CD4-positive, CD25-positive, alpha-beta regulatory T cell (primary cell): ENCODE measurements at regions not wholly inside any gene's neighbourhood (a gene's known extent, or its start where the extent isn't known, plus 50 kb on each side); places are given as distances from the start of the nearest gene placed in this dataset.

Source experiments
- ATAC-seq, 2 donors: fragments of 150-1000 bp; cut with Tn5 transposase; one replicate each; pipeline ENCODE4 v1.10.0; 2021; ENCODE audit warnings: low read depth in 2 of 2, moderate number of reproducible peaks in 2 of 2, moderate library complexity in 1 of 2
- DNase-seq, 3 donors: peaks; one replicate each; pipeline versions ENCODE4 v3.0.0 to v3.0.0-alpha.2; 2012 to 2022; ENCODE audit warnings: mixed read lengths in 1 of 3
- H3K27ac ChIP-seq: one replicate; pipeline ENCODE4 v1.7.0; 2013; ENCODE audit warnings: mild to moderate bottlenecking, low read length; ENCODE audit not compliant: insufficient read depth, poor library complexity, severe bottlenecking
- H3K27me3 ChIP-seq: one replicate; pipeline ENCODE4 v1.7.0; 2013; ENCODE audit warnings: low read length; ENCODE audit not compliant: control insufficient read depth, insufficient read depth
- H3K36me3 ChIP-seq: one replicate; pipeline ENCODE4 v1.7.0; 2013; ENCODE audit warnings: mild to moderate bottlenecking, low read length, moderate library complexity; ENCODE audit not compliant: control insufficient read depth, insufficient read depth
- H3K4me1 ChIP-seq: 2 replicates; pipeline ENCODE4 v1.7.0; 2013; ENCODE audit warnings: mild to moderate bottlenecking, low read length; ENCODE audit not compliant: insufficient read depth, control insufficient read depth, poor library complexity, severe bottlenecking
- H3K4me3 ChIP-seq: one replicate; pipeline ENCODE4 v1.7.0; 2013; ENCODE audit warnings: low read depth, mild to moderate bottlenecking, low read length, moderate library complexity
- H3K9me3 ChIP-seq, 2 experiments: 1 replicate in 1 of 2; 2 replicates in 1 of 2; pipeline ENCODE4 v1.7.0; 2013; ENCODE audit warnings: low read length in 2 of 2, mild to moderate bottlenecking in 1 of 2, moderate library complexity in 1 of 2; ENCODE audit not compliant: control insufficient read depth in 2 of 2
- H3K27ac Mint-ChIP-seq, 3 donors: one replicate each; pipeline ENCODE4 v1.8.0; 2020 to 2022; ENCODE audit warnings: mild to moderate bottlenecking in 3 of 3, mixed read lengths in 3 of 3, moderate library complexity in 2 of 3
- H3K27me3 Mint-ChIP-seq: one replicate; pipeline ENCODE4 v1.8.0; 2022; ENCODE audit warnings: mild to moderate bottlenecking, mixed read lengths
- H3K36me3 Mint-ChIP-seq: one replicate; pipeline ENCODE4 v1.8.0; 2020; ENCODE audit warnings: mixed read lengths
- H3K4me1 Mint-ChIP-seq, 4 donors: one replicate each; pipeline ENCODE4 v1.8.0; 2020 to 2022; ENCODE audit warnings: mixed read lengths in 4 of 4, mild to moderate bottlenecking in 1 of 4
- H3K4me3 Mint-ChIP-seq, 4 donors: one replicate each; pipeline ENCODE4 v1.8.0; 2020 to 2022; ENCODE audit warnings: mild to moderate bottlenecking in 4 of 4, mixed read lengths in 4 of 4, moderate library complexity in 3 of 4
- H3K9me3 Mint-ChIP-seq, 7 donors: one replicate each; pipeline ENCODE4 v1.8.0; 2020 to 2022; ENCODE audit warnings: mixed read lengths in 7 of 7, mild to moderate bottlenecking in 3 of 7, moderate library complexity in 2 of 7

- DNase-seq (no peak), ATAC-seq (no peak)
- H3K4me1 Mint-ChIP-seq: no peaks in the 10 kb centered on the region
- H3K9me3 Mint-ChIP-seq: peaks cover 0 to 6% (median 2%) of the 10 kb centered on the region in 7 donors
- H3K27ac ChIP-seq: no peak overlapping the region
- no peak overlapping the region for H3K27ac Mint-ChIP-seq
- no peaks in the 10 kb centered on the region for H3K27me3 Mint-ChIP-seq
- no peaks in the 10 kb centered on the region for H3K27me3 ChIP-seq
- H3K4me3 ChIP-seq: no peak overlapping the region
- H3K4me3 Mint-ChIP-seq: no peak overlapping the region
- H3K36me3 Mint-ChIP-seq: no peaks in the 10 kb centered on the region
- H3K36me3 ChIP-seq: no peaks in the 10 kb centered on the region
- no peaks in the 10 kb centered on the region for H3K4me1 ChIP-seq
- no peaks in the 10 kb centered on the region for H3K9me3 ChIP-seq
Measured at GRCh38 chr2:13542642-13543041, 825.9 kb downstream of the TRIB2 start.

- no peaks in the 10 kb centered on the region for H3K36me3 ChIP-seq
- no peak overlapping the region for H3K4me3 Mint-ChIP-seq
- no peaks in the 10 kb centered on the region for H3K27me3 ChIP-seq
- no peak overlapping the region for H3K27ac Mint-ChIP-seq
- peaks cover 0 to 6% (median 0%) of the 10 kb centered on the region in 7 donors for H3K9me3 Mint-ChIP-seq
- H3K27ac ChIP-seq: no peak overlapping the region
- no peaks in the 10 kb centered on the region for H3K4me1 Mint-ChIP-seq
- no peak for ATAC-seq
- H3K9me3 ChIP-seq: no peaks in the 10 kb centered on the region
- H3K27me3 Mint-ChIP-seq: no peaks in the 10 kb centered on the region
- DNase-seq: no peak
- H3K4me3 ChIP-seq: no peak overlapping the region
- no peaks in the 10 kb centered on the region for H3K4me1 ChIP-seq
- H3K36me3 Mint-ChIP-seq: no peaks in the 10 kb centered on the region
Measured at GRCh38 chr2:13543550-13543949, 826.8 kb downstream of the TRIB2 start.

- no peak for ATAC-seq
- H3K4me1 ChIP-seq: no peaks in the 10 kb centered on the region
- no peaks in the 10 kb centered on the region for H3K27me3 ChIP-seq
- no peaks in the 10 kb centered on the region for H3K4me1 Mint-ChIP-seq
- no peak overlapping the region for H3K27ac Mint-ChIP-seq
- no peaks in the 10 kb centered on the region for H3K36me3 ChIP-seq
- H3K4me3 ChIP-seq: no peak overlapping the region
- H3K9me3 ChIP-seq: no peaks in the 10 kb centered on the region
- peaks cover 0 to 2% (median 0%) of the 10 kb centered on the region in 7 donors for H3K9me3 Mint-ChIP-seq
- DNase-seq: no peak
- H3K36me3 Mint-ChIP-seq: no peaks in the 10 kb centered on the region
- H3K27ac ChIP-seq: no peak overlapping the region
- no peaks in the 10 kb centered on the region for H3K27me3 Mint-ChIP-seq
- H3K4me3 Mint-ChIP-seq: no peak overlapping the region
Measured at GRCh38 chr2:13545320-13545719, 828.6 kb downstream of the TRIB2 start.

GRCh38 chr2:13546131-13546530 lies 829.4 kb downstream of the TRIB2 start:
- H3K36me3 ChIP-seq: no peaks in the 10 kb centered on the region
- no peak for ATAC-seq
- H3K27me3 Mint-ChIP-seq: no peaks in the 10 kb centered on the region
- no peak overlapping the region for H3K27ac ChIP-seq
- H3K9me3 ChIP-seq: no peaks in the 10 kb centered on the region
- H3K9me3 Mint-ChIP-seq: peaks cover 0 to 2% (median 0%) of the 10 kb centered on the region in 7 donors
- no peak for DNase-seq
- H3K4me3 Mint-ChIP-seq: no peak overlapping the region
- no peaks in the 10 kb centered on the region for H3K4me1 Mint-ChIP-seq
- no peaks in the 10 kb centered on the region for H3K36me3 Mint-ChIP-seq
- H3K4me3 ChIP-seq: no peak overlapping the region
- no peak overlapping the region for H3K27ac Mint-ChIP-seq
- H3K27me3 ChIP-seq: no peaks in the 10 kb centered on the region
- no peaks in the 10 kb centered on the region for H3K4me1 ChIP-seq

- Mint-ChIP-seq H3K4me3 (no peak overlapping the region), H3K36me3 (no peaks in the 10 kb centered on the region), H3K27ac (no peak overlapping the region), H3K27me3 (no peaks in the 10 kb centered on the region), H3K4me1 (no peaks in the 10 kb centered on the region), H3K9me3 (peaks cover 0 to 6% (median 3%) of the 10 kb centered on the region in 7 donors)
- no peak for DNase-seq
- ATAC-seq: no peak
- H3K36me3 ChIP-seq: no peaks in the 10 kb centered on the region
- H3K4me3 ChIP-seq: no peak overlapping the region
- H3K4me1 ChIP-seq: no peaks in the 10 kb centered on the region
- H3K9me3 ChIP-seq: no peaks in the 10 kb centered on the region
- no peaks in the 10 kb centered on the region for H3K27me3 ChIP-seq
- no peak overlapping the region for H3K27ac ChIP-seq
Measured at GRCh38 chr2:13550285-13551231, 833.8 kb downstream of the TRIB2 start.

- no peak for ATAC-seq
- Mint-ChIP-seq H3K27me3 (no peaks in the 10 kb centered on the region), H3K27ac (no peak overlapping the region)
Measured at GRCh38 chr2:13558368-13558767, 841.6 kb downstream of the TRIB2 start.

GRCh38 chr2:13560322-13560721 lies 843.6 kb downstream of the TRIB2 start:
- H3K9me3 Mint-ChIP-seq: peaks cover 0 to 11% (median 1%) of the 10 kb centered on the region in 7 donors
- ATAC-seq (no peak), DNase-seq (no peak)
- H3K27me3 Mint-ChIP-seq: no peaks in the 10 kb centered on the region
- Histone ChIP-seq H3K9me3 (peaks cover 0 to 2% of the 10 kb centered on the region in 2 experiments), H3K4me1 (no peaks in the 10 kb centered on the region), H3K36me3 (no peaks in the 10 kb centered on the region), H3K27me3 (no peaks in the 10 kb centered on the region), H3K27ac (no peak overlapping the region), H3K4me3 (no peak overlapping the region)
- no peaks in the 10 kb centered on the region for H3K36me3 Mint-ChIP-seq
- no peak overlapping the region for H3K4me3 Mint-ChIP-seq
- H3K27ac Mint-ChIP-seq: no peak overlapping the region
- no peaks in the 10 kb centered on the region for H3K4me1 Mint-ChIP-seq

More at GRCh38 chr2:13558368-13558767, 841.6 kb downstream of the TRIB2 start:
- H3K27me3 ChIP-seq: no peaks in the 10 kb centered on the region
- Mint-ChIP-seq H3K36me3 (no peaks in the 10 kb centered on the region), H3K4me1 (no peaks in the 10 kb centered on the region), H3K9me3 (peaks cover 0 to 11% (median 3%) of the 10 kb centered on the region in 7 donors), H3K4me3 (no peak overlapping the region)
- no peak overlapping the region for H3K27ac ChIP-seq
- no peaks in the 10 kb centered on the region for H3K36me3 ChIP-seq
- no peak overlapping the region for H3K4me3 ChIP-seq
- H3K9me3 ChIP-seq: peaks cover 0 to 2% of the 10 kb centered on the region in 2 experiments
- DNase-seq: no peak
- no peaks in the 10 kb centered on the region for H3K4me1 ChIP-seq

- Mint-ChIP-seq H3K4me1 (no peaks in the 10 kb centered on the region), H3K27ac (no peak overlapping the region), H3K27me3 (no peaks in the 10 kb centered on the region), H3K36me3 (no peaks in the 10 kb centered on the region), H3K9me3 (peaks cover 0 to 5% (median 2%) of the 10 kb centered on the region in 7 donors), H3K4me3 (no peak overlapping the region)
- ATAC-seq (no peak), DNase-seq (no peak)
- Histone ChIP-seq H3K4me1 (no peaks in the 10 kb centered on the region), H3K27ac (no peak overlapping the region), H3K36me3 (no peaks in the 10 kb centered on the region), H3K27me3 (no peaks in the 10 kb centered on the region), H3K9me3 (no peaks in the 10 kb centered on the region), H3K4me3 (no peak overlapping the region)
Measured at GRCh38 chr2:13572466-13572865, 855.7 kb downstream of the TRIB2 start.
